Transverse colon (tissue), 4 donors: ENCODE measurements at regions not wholly inside any gene's neighbourhood (a gene's known extent, or its start where the extent isn't known, plus 50 kb on each side); places are given as distances from the start of the nearest gene placed in this dataset.

Experiments
- DNase-seq: peaks from one replicate; pipeline ENCODE4 v3.0.0-alpha.2; 2019
- H3K27ac ChIP-seq, 4 donors: fragments of 200-600 bp; sonication (generic); 2 replicates each; pipeline ENCODE4 v1.5.1; 2016 to 2018; ENCODE audit warnings: inconsistent platforms in 4 of 4
- H3K27me3 ChIP-seq: fragments of 200-600 bp; sonication (generic); 2 replicates; pipeline ENCODE4 v1.5.1; 2017; ENCODE audit warnings: inconsistent platforms
- H3K36me3 ChIP-seq, 4 donors: fragments of 200-600 bp; sonication (generic); 2 replicates each; pipeline ENCODE4 v1.5.1; 2017 to 2019; ENCODE audit warnings: inconsistent platforms in 4 of 4
- H3K4me1 ChIP-seq, 4 donors: fragments of 200-600 bp; sonication (generic); 2 replicates each; pipeline ENCODE4 v1.5.1; 2017 to 2020; ENCODE audit warnings: inconsistent platforms in 4 of 4
- H3K4me3 ChIP-seq, 4 donors: fragments of 200-600 bp; sonication (generic); 1 replicate in 1 of 4; 2 replicates in 3 of 4; pipeline versions ENCODE4 v1.5.1 to v1.6.1; 2017 to 2019; ENCODE audit warnings: inconsistent platforms in 4 of 4
- H3K9me3 ChIP-seq, 2 donors: fragments of 200-600 bp; sonication (generic); 2 replicates each; pipeline ENCODE4 v1.5.1; 2017 to 2019; ENCODE audit warnings: inconsistent platforms in 2 of 2
- CTCF ChIP-seq, 5 experiments: fragments of 200-600 bp in 3 of 5; fragments of 450-650 bp in 2 of 5; sonication (generic) in 3 of 5; IDR thresholded peaks; 1 replicate in 2 of 5; 2 replicates in 3 of 5; pipeline ENCODE4 v1.5.1; 2016 to 2017; ENCODE audit warnings: antibody characterized with exemption in 5 of 5, inconsistent platforms in 3 of 5, mild to moderate bottlenecking in 2 of 5, moderate library complexity in 1 of 5
- EP300 ChIP-seq: sonication (generic); formaldehyde crosslinking; IDR thresholded peaks from one replicate; pipeline ENCODE4 v1.6.1; 2017; ENCODE audit warnings: antibody characterized with exemption, low read depth
- POLR2A ChIP-seq: fragments of 450-650 bp; IDR thresholded peaks from one replicate; pipeline ENCODE4 v1.6.1; 2016; ENCODE audit warnings: antibody characterized with exemption, mild to moderate bottlenecking, moderate library complexity
- POLR2AphosphoS5 ChIP-seq, 3 donors: sonication (generic); formaldehyde crosslinking; IDR thresholded peaks; one replicate each; pipeline ENCODE4 v1.6.1; 2016; ENCODE audit warnings: antibody characterized with exemption in 3 of 3
- WGBS, 2 donors: methylation state at CpG; one replicate each; pipeline ENCODE4 v1.1.5; 2018; ENCODE audit warnings: low coverage in 1 of 2; 5-methylcytosine and 5-hydroxymethylcytosine counted together
- in situ Hi-C, 4 donors: fragments of 200-750 bp; cut with MboI; loops; one replicate each; pipeline versions ENCODE4 v1.15.0 to v1.15.1; 2017; ENCODE audit warnings: low sequenced_read_pairs in 3 of 4, low pct_ligation_motif_present in 1 of 4, low pct_unique_long_range_greater_than_20kb in 1 of 4
- intact Hi-C: fragments of 100-400 bp; cut with DNase I; formaldehyde crosslinking; loops from one replicate; pipeline ENCODE4 v1.15.1; 2023; ENCODE audit warnings: low total_unique reads

GRCh38 chr2:226118471-226119429 is 680.9 kb downstream of the IRS1 start:
- peak overlapping the region in 3 of 4 donors; percentile 10 to 60 (median 33) for H3K27ac ChIP-seq
- no peak overlapping the region for H3K4me3 ChIP-seq
- no peaks in the 10 kb centered on the region for H3K9me3 ChIP-seq
- WGBS, 2 donors, result 49 to 51% methylated on average over 8 to 10 of the region's 10 CpGs
- intact Hi-C loops, result no loop called here
- H3K4me1 ChIP-seq, result peaks cover 0 to 7% (median 0%) of the 10 kb centered on the region in 4 donors
- H3K36me3 ChIP-seq, result no peaks in the 10 kb centered on the region
- no peak for TF ChIP-seq POLR2A
- TF ChIP-seq EP300, result no peak
- TF ChIP-seq CTCF (IDR thresholded peaks at IDR 0.05), result no peak
- TF ChIP-seq POLR2AphosphoS5 (IDR thresholded peaks at IDR 0.05), result peak in 1 of 3 donors; percentile 36
- no peaks in the 10 kb centered on the region for H3K27me3 ChIP-seq
- in situ Hi-C loops, result no loop called here
- DNase-seq, result no peak

- no peaks in the 10 kb centered on the region for H3K4me1 ChIP-seq
- in situ Hi-C loops, result no loop called here
- H3K27ac ChIP-seq, result no peak overlapping the region
- H3K36me3 ChIP-seq, result no peaks in the 10 kb centered on the region
- 36 to 68% methylated on average over 3 of the region's 3 CpGs for WGBS, 2 donors
- intact Hi-C loops, result no loop called here
- TF ChIP-seq POLR2A, result no peak
- no peak for TF ChIP-seq EP300
- TF ChIP-seq CTCF (IDR thresholded peaks at IDR 0.05), result no peak
- no peak for TF ChIP-seq POLR2AphosphoS5 (IDR thresholded peaks at IDR 0.05)
- no peaks in the 10 kb centered on the region for H3K9me3 ChIP-seq
- H3K27me3 ChIP-seq, result no peaks in the 10 kb centered on the region
- H3K4me3 ChIP-seq, result no peak overlapping the region
- DNase-seq, result no peak
Observed at GRCh38 chr2:226117510-226118065, 682.0 kb downstream of the IRS1 start.

GRCh38 chr2:226116346-226116745 is 683.3 kb downstream of the IRS1 start:
- Histone ChIP-seq H3K36me3 (no peaks in the 10 kb centered on the region), H3K4me1 (no peaks in the 10 kb centered on the region), H3K4me3 (no peak overlapping the region), H3K27ac (no peak overlapping the region), H3K27me3 (no peaks in the 10 kb centered on the region), H3K9me3 (no peaks in the 10 kb centered on the region)
- in situ Hi-C loops, result no loop called here
- intact Hi-C loops, result no loop called here
- no peak for DNase-seq
- WGBS, 2 donors, result 76 to 84% methylated on average over 3 of the region's 3 CpGs
- TF ChIP-seq POLR2AphosphoS5 (IDR thresholded peaks at IDR 0.05), result no peak
- no peak for TF ChIP-seq POLR2A
- TF ChIP-seq EP300, result no peak
- TF ChIP-seq CTCF (IDR thresholded peaks at IDR 0.05), result no peak

GRCh38 chr2:226115832-226116200 is 683.8 kb downstream of the IRS1 start:
- intact Hi-C loops, result no loop called here
- no peaks in the 10 kb centered on the region for H3K36me3 ChIP-seq
- no peak overlapping the region for H3K27ac ChIP-seq
- no peaks in the 10 kb centered on the region for H3K9me3 ChIP-seq
- WGBS, 2 donors, result 35 to 67% methylated on average over 1 of the region's 1 CpG
- H3K4me3 ChIP-seq, result no peak overlapping the region
- in situ Hi-C loops, result no loop called here
- DNase-seq, result no peak
- no peaks in the 10 kb centered on the region for H3K4me1 ChIP-seq
- no peak for TF ChIP-seq EP300
- TF ChIP-seq CTCF (IDR thresholded peaks at IDR 0.05), result no peak
- TF ChIP-seq POLR2AphosphoS5 (IDR thresholded peaks at IDR 0.05), result no peak
- no peak for TF ChIP-seq POLR2A
- no peaks in the 10 kb centered on the region for H3K27me3 ChIP-seq
